H1 (cell line): ENCODE measurements at regions not wholly inside any gene's neighbourhood (a gene's known extent, or its start where the extent isn't known, plus 50 kb on each side); places are given as distances from the start of the nearest gene placed in this dataset.

Experiments
- CTCF ChIA-PET: fragments of 300-600 bp; sonication (Branson Sonifier 250); formaldehyde crosslinking; loops from one replicate; lab custom pipeline; 2021; ENCODE audit not compliant: partially characterized antibody; lab: Charles Lee
- POLR2A ChIA-PET: fragments of 300-600 bp; sonication (Branson Sonifier 250); formaldehyde crosslinking; loops from one replicate; lab custom pipeline; 2021; ENCODE audit warnings: inconsistent platforms; ENCODE audit not compliant: partially characterized antibody; lab: Charles Lee
- DNase-seq, 2 experiments: peaks; one replicate each; pipeline versions ENCODE4 v3.0.0 to v3.0.0-alpha.2; 2010 to 2022; ENCODE audit warnings: low spot score in 2 of 2, low read depth in 1 of 2, mixed read lengths in 1 of 2
- FAIRE-seq: peaks from 2 replicates; lab custom pipeline; 2011; peaks lifted over from hg19 to GRCh38; lab: Jason Lieb, UNC
- H2AFZ ChIP-seq: 2 replicates; pipeline ENCODE4 v1.8.1; 2012; ENCODE audit warnings: low read length, inconsistent platforms
- H2AK5ac ChIP-seq: 2 replicates; pipeline ENCODE4 v1.6.1; 2013; ENCODE audit warnings: low read depth, low read length
- H2BK120ac ChIP-seq: replicated peaks from 2 replicates; pipeline ENCODE3; 2013; ENCODE audit warnings: low read depth, low read length, inconsistent platforms
- H2BK12ac ChIP-seq: 2 replicates; pipeline ENCODE4 v1.6.1; 2013; ENCODE audit warnings: low read depth, low read length
- H2BK15ac ChIP-seq: 2 replicates; pipeline ENCODE4 v1.6.1; 2013; ENCODE audit warnings: low read length
- H2BK20ac ChIP-seq: 2 replicates; pipeline ENCODE4 v1.6.1; 2013; ENCODE audit warnings: low read length
- H2BK5ac ChIP-seq: 2 replicates; pipeline ENCODE4 v1.6.1; 2013; ENCODE audit warnings: low read depth, low read length
- H3K14ac ChIP-seq: 2 replicates; pipeline ENCODE4 v1.6.1; 2013; ENCODE audit warnings: inconsistent platforms; ENCODE audit not compliant: insufficient read length
- H3K18ac ChIP-seq: 2 replicates; pipeline ENCODE4 v1.6.1; 2013; ENCODE audit warnings: low read length; ENCODE audit errors: extremely low read depth
- H3K23ac ChIP-seq: 2 replicates; pipeline ENCODE4 v1.6.1; 2013; ENCODE audit warnings: inconsistent platforms; ENCODE audit not compliant: insufficient read length
- H3K23me2 ChIP-seq: 2 replicates; pipeline ENCODE4 v1.6.1; 2013; ENCODE audit warnings: low read depth, low read length
- H3K27ac ChIP-seq: 2 replicates; pipeline ENCODE4 v1.6.1; 2011; ENCODE audit warnings: low read depth, low read length, inconsistent platforms
- H3K27me3 ChIP-seq, 4 experiments: replicated peaks in 1 of 4; 1 replicate in 1 of 4; 2 replicates in 3 of 4; pipeline versions ENCODE4 v1.6.1 to v1.8.1; 2011 to 2013; ENCODE audit warnings: low read length in 3 of 4, mild to moderate bottlenecking in 3 of 4, inconsistent platforms in 2 of 4, mixed read lengths in 2 of 4, moderate library complexity in 1 of 4; ENCODE audit not compliant: control insufficient read depth in 3 of 4, insufficient read depth in 3 of 4; ENCODE audit errors: extremely low read depth in 1 of 4
- H3K36me3 ChIP-seq, 4 experiments: 2 replicates each; pipeline versions ENCODE4 v1.6.1 to v1.8.1; 2011 to 2013; ENCODE audit warnings: mild to moderate bottlenecking in 4 of 4, low read length in 3 of 4, moderate library complexity in 2 of 4, control low read depth in 1 of 4, inconsistent platforms in 1 of 4; ENCODE audit not compliant: insufficient read depth in 4 of 4, control insufficient read depth in 2 of 4
- H3K4ac ChIP-seq: replicated peaks from 2 replicates; pipeline ENCODE3; 2013; ENCODE audit warnings: low read length, low read depth, mixed read lengths, inconsistent platforms; ENCODE audit not compliant: insufficient read length
- H3K4me1 ChIP-seq, 4 experiments: replicated peaks in 1 of 4; 1 replicate in 1 of 4; 2 replicates in 3 of 4; pipeline versions ENCODE4 v1.6.1 to v1.8.1; 2011 to 2013; ENCODE audit warnings: low read length in 3 of 4, inconsistent platforms in 2 of 4, mixed read lengths in 1 of 4; ENCODE audit not compliant: insufficient read depth in 4 of 4, control insufficient read depth in 3 of 4
- H3K4me2 ChIP-seq, 2 experiments: 2 replicates each; pipeline versions ENCODE4 v1.6.1 to v1.8.1; 2011 to 2013; ENCODE audit warnings: low read depth in 2 of 2, low read length in 2 of 2, control low read depth in 1 of 2, inconsistent platforms in 1 of 2, mild to moderate bottlenecking in 1 of 2; ENCODE audit not compliant: insufficient read depth in 1 of 2
- H3K4me3 ChIP-seq, 4 experiments: fragments of 200-600, 300-600 bp in 1 of 4; sonication (generic), shearing (Covaris generic), sonication (Bioruptor Twin) in 1 of 4; 2 replicates each; pipeline versions ENCODE4 v1.5.1 to v1.8.1; 2011 to 2016; ENCODE audit warnings: low read length in 4 of 4, low read depth in 3 of 4, control low read depth in 2 of 4, inconsistent platforms in 2 of 4, mild to moderate bottlenecking in 2 of 4, mixed read lengths in 1 of 4, moderate library complexity in 1 of 4; ENCODE audit not compliant: insufficient read depth in 2 of 4; ENCODE audit errors: extremely low read depth in 1 of 4
- H3K56ac ChIP-seq: replicated peaks from 2 replicates; pipeline ENCODE3; 2013; ENCODE audit warnings: low read depth, mild to moderate bottlenecking, mixed read lengths, low read length, inconsistent platforms; ENCODE audit not compliant: insufficient read length
- H3K79me1 ChIP-seq: 2 replicates; pipeline ENCODE4 v1.6.1; 2013; ENCODE audit warnings: low read depth, low read length, control low read depth
- H3K79me2 ChIP-seq, 2 experiments: 2 replicates each; pipeline versions ENCODE4 v1.6.1 to v1.8.1; 2012 to 2013; ENCODE audit warnings: low read length in 2 of 2, mild to moderate bottlenecking in 2 of 2, inconsistent platforms in 1 of 2; ENCODE audit not compliant: insufficient read depth in 2 of 2, control insufficient read depth in 1 of 2
- H3K9ac ChIP-seq, 4 experiments: replicated peaks in 1 of 4; 1 replicate in 1 of 4; 2 replicates in 3 of 4; pipeline versions ENCODE4 v1.6.1 to v1.8.1; 2011 to 2013; ENCODE audit warnings: low read depth in 3 of 4, low read length in 3 of 4, control low read depth in 2 of 4, mild to moderate bottlenecking in 2 of 4, moderate library complexity in 2 of 4, inconsistent platforms in 1 of 4; ENCODE audit errors: extremely low read depth in 1 of 4
- H3K9me3 ChIP-seq, 2 experiments: 2 replicates each; pipeline versions ENCODE4 v1.6.1 to v1.8.1; 2012 to 2013; ENCODE audit warnings: mild to moderate bottlenecking in 2 of 2, moderate library complexity in 2 of 2, control low read depth in 1 of 2, inconsistent platforms in 1 of 2, low read depth in 1 of 2, low read length in 1 of 2, mixed read lengths in 1 of 2; ENCODE audit not compliant: insufficient read depth in 2 of 2
- H4K20me1 ChIP-seq, 2 experiments: replicated peaks in 1 of 2; 2 replicates each; pipeline versions ENCODE3 to v1.8.1; 2011 to 2013; ENCODE audit warnings: inconsistent platforms in 2 of 2, low read length in 2 of 2, mild to moderate bottlenecking in 1 of 2; ENCODE audit not compliant: insufficient read depth in 2 of 2, control insufficient read depth in 1 of 2
- H4K5ac ChIP-seq: 2 replicates; pipeline ENCODE4 v1.6.1; 2013; ENCODE audit warnings: low read length, low read depth, mixed read lengths, inconsistent platforms; ENCODE audit not compliant: insufficient read length
- H4K8ac ChIP-seq: 2 replicates; pipeline ENCODE4 v1.8.0; 2013; ENCODE audit warnings: mild to moderate bottlenecking, moderate library complexity, low read length, inconsistent platforms; ENCODE audit not compliant: insufficient read depth; ENCODE audit errors: extremely low read depth
- H4K91ac ChIP-seq: replicated peaks from 2 replicates; pipeline ENCODE3; 2013; ENCODE audit warnings: low read length, mixed read lengths, inconsistent platforms; ENCODE audit not compliant: insufficient read length
- ATF2 ChIP-seq: IDR thresholded peaks from 2 replicates; pipeline ENCODE4 v1.6.1; 2012; ENCODE audit warnings: low read length, inconsistent platforms
- POLR2A ChIP-seq, 2 experiments: IDR thresholded peaks; 1 replicate in 1 of 2; 2 replicates in 1 of 2; pipeline ENCODE4 v1.6.1; 2011; ENCODE audit warnings: low read depth in 2 of 2, low read length in 2 of 2, mild to moderate bottlenecking in 2 of 2; ENCODE audit errors: control extremely low read depth in 1 of 2
- SP2 ChIP-seq: IDR thresholded peaks from 2 replicates; pipeline ENCODE4 v1.6.1; 2012; ENCODE audit warnings: mild to moderate bottlenecking, low read length, inconsistent platforms
- ZNF274 ChIP-seq: IDR thresholded peaks from 2 replicates; pipeline ENCODE4 v1.7.0; 2012; ENCODE audit warnings: low read length, borderline replicate concordance; ENCODE audit errors: extremely low read depth
- WGBS, 2 experiments: shearing (Covaris generic) in 1 of 2; methylation state at CpG; one replicate each; pipeline versions ENCODE4 v1.1.6 to v1.1.7; 2013 to 2015; ENCODE audit warnings: low lambda C conversion rate in 2 of 2, mixed read lengths in 2 of 2, inconsistent platforms in 1 of 2, low coverage in 1 of 2, missing lambda C conversion rate in 1 of 2; ENCODE audit not compliant: insufficient replicate concordance in 2 of 2, insufficient coverage in 1 of 2, insufficient read length in 1 of 2; ENCODE audit errors: extremely low coverage in 1 of 2, missing lambda C conversion rate in 1 of 2; 5-methylcytosine and 5-hydroxymethylcytosine counted together
- TF ChIP-seq, protein P1 (sequence below): IDR thresholded peaks from 2 replicates; pipeline ENCODE4 v1.6.1; 2012; ENCODE audit warnings: inconsistent platforms

- H3K4me3 ChIP-seq: no peak overlapping the region
- H3K79me1 ChIP-seq: no peaks in the 10 kb centered on the region
- H3K56ac ChIP-seq: no peak overlapping the region
- no peaks in the 10 kb centered on the region for H3K4me1 ChIP-seq
- H3K9me3 ChIP-seq: no peaks in the 10 kb centered on the region
- TF ChIP-seq ZNF274: no peak
- no peak for TF ChIP-seq SP2
- TF ChIP-seq, protein P1, sequence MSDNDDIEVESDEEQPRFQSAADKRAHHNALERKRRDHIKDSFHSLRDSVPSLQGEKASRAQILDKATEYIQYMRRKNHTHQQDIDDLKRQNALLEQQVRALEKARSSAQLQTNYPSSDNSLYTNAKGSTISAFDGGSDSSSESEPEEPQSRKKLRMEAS: no peak
- no peak for TF ChIP-seq ATF2
- no peak for TF ChIP-seq POLR2A (IDR thresholded peaks at IDR 0.05; ENCODE audit: control extremely low read depth in 1 of 2, low read depth in 2 of 2, low read length in 2 of 2)
- no peak overlapping the region for H4K5ac ChIP-seq
- H4K20me1 ChIP-seq: no peaks in the 10 kb centered on the region
- H2BK12ac ChIP-seq: no peak overlapping the region
- FAIRE-seq (no peak), DNase-seq (no peak)
- H2BK15ac ChIP-seq: no peak overlapping the region
- no peak overlapping the region for H2BK20ac ChIP-seq
- no peak overlapping the region for H2BK120ac ChIP-seq
- no peak overlapping the region for H3K9ac ChIP-seq
- no peak overlapping the region for H2AK5ac ChIP-seq
- H3K18ac ChIP-seq: no peak overlapping the region
- H3K79me2 ChIP-seq: no peaks in the 10 kb centered on the region
- no peaks in the 10 kb centered on the region for H3K27me3 ChIP-seq
- H3K36me3 ChIP-seq: no peaks in the 10 kb centered on the region
- H3K14ac ChIP-seq: no peak overlapping the region
- H3K23ac ChIP-seq: no peak overlapping the region
- 87% methylated on average over 4 of the region's 4 CpGs; no CpG with 5 or more reads in 1 of the 2 experiments for WGBS, 2 experiments
- no peaks in the 10 kb centered on the region for H3K23me2 ChIP-seq
- no peak overlapping the region for H2AFZ ChIP-seq
- H3K4me2 ChIP-seq: no peak overlapping the region
- CTCF ChIA-PET: no interaction called here
- POLR2A ChIA-PET: no interaction called here
- H2BK5ac ChIP-seq: no peak overlapping the region
- no peak overlapping the region for H4K91ac ChIP-seq
- H3K4ac ChIP-seq: no peak overlapping the region
- H3K27ac ChIP-seq: no peak overlapping the region
- H4K8ac ChIP-seq: no peak overlapping the region
Measured at GRCh38 chr10:11667756-11668155, 56.3 kb upstream of the USP6NL start.
